ENCODE measurements at regions not wholly inside any gene's neighbourhood (a gene's known extent, or its start where the extent isn't known, plus 50 kb on each side); places are given as distances from the start of the nearest gene placed in this dataset.

GRCh38 chr1:184315254-184315653 is 71.6 kb upstream of the C1orf21 start:
- Histone ChIP-seq H2BK120ac (replicated peaks; ENCODE audit: low read depth, low read length) (no peak overlapping the region), H3K14ac (ENCODE audit: insufficient read length) (peak overlapping the region; percentile 63), H3K27ac (ENCODE audit: low read depth, low read length) (no peak overlapping the region), H3K4me3 (ENCODE audit: extremely low read depth in 1 of 4, insufficient read depth in 2 of 4, low read depth in 3 of 4, low read length in 4 of 4) (no peak overlapping the region), H3K9ac (replicated peaks in 1 of 4; ENCODE audit: extremely low read depth in 1 of 4, low read depth in 3 of 4, low read length in 3 of 4) (no peak overlapping the region), H2BK20ac (ENCODE audit: low read length) (no peak overlapping the region), H3K27me3 (replicated peaks in 1 of 4; ENCODE audit: control insufficient read depth in 3 of 4, extremely low read depth in 1 of 4, insufficient read depth in 3 of 4, low read length in 3 of 4) (no peaks in the 10 kb centered on the region), H3K36me3 (ENCODE audit: control insufficient read depth in 2 of 4, insufficient read depth in 4 of 4, low read length in 3 of 4) (no peaks in the 10 kb centered on the region), H4K8ac (ENCODE audit: extremely low read depth, insufficient read depth, low read length) (no peak overlapping the region), H4K5ac (ENCODE audit: insufficient read length, low read depth, low read length) (no peak overlapping the region), H3K4me2 (ENCODE audit: insufficient read depth in 1 of 2, low read depth in 2 of 2, low read length in 2 of 2) (no peak overlapping the region), H3K4ac (replicated peaks; ENCODE audit: insufficient read length, low read depth, low read length) (no peak overlapping the region), H2AFZ (ENCODE audit: low read length) (no peak overlapping the region), H3K79me1 (ENCODE audit: low read depth, low read length) (no peaks in the 10 kb centered on the region), H4K91ac (replicated peaks; ENCODE audit: insufficient read length, low read length) (no peak overlapping the region), H3K79me2 (ENCODE audit: control insufficient read depth in 1 of 2, insufficient read depth in 2 of 2, low read length in 2 of 2) (no peaks in the 10 kb centered on the region), H2BK15ac (ENCODE audit: low read length) (no peak overlapping the region), H3K56ac (replicated peaks; ENCODE audit: insufficient read length, low read depth, low read length) (no peak overlapping the region), H2BK12ac (ENCODE audit: low read depth, low read length) (no peak overlapping the region), H2BK5ac (ENCODE audit: low read depth, low read length) (no peak overlapping the region), H2AK5ac (ENCODE audit: low read depth, low read length) (no peak overlapping the region), H3K23ac (ENCODE audit: insufficient read length) (no peak overlapping the region), H3K4me1 (replicated peaks in 1 of 4; ENCODE audit: control insufficient read depth in 3 of 4, insufficient read depth in 4 of 4, low read length in 3 of 4) (no peaks in the 10 kb centered on the region), H3K18ac (ENCODE audit: extremely low read depth, low read length) (no peak overlapping the region), H3K9me3 (ENCODE audit: insufficient read depth in 2 of 2, low read depth in 1 of 2, low read length in 1 of 2) (no peaks in the 10 kb centered on the region), H3K23me2 (ENCODE audit: low read depth, low read length) (no peaks in the 10 kb centered on the region), H4K20me1 (replicated peaks in 1 of 2; ENCODE audit: control insufficient read depth in 1 of 2, insufficient read depth in 2 of 2, low read length in 2 of 2) (no peaks in the 10 kb centered on the region)
- FAIRE-seq (peak; percentile 39), DNase-seq (ENCODE audit: low read depth in 1 of 2, low spot score in 2 of 2) (no peak)
- ChIA-PET CTCF (ENCODE audit: partially characterized antibody) (no interaction called here), POLR2A (ENCODE audit: partially characterized antibody) (no interaction called here)
- 83% methylated on average over 2 of the region's 2 CpGs; no CpG with 5 or more reads in 1 of the 2 experiments for WGBS, 2 experiments (ENCODE audit: extremely low coverage in 1 of 2, insufficient coverage in 1 of 2, insufficient read length in 1 of 2, insufficient replicate concordance in 2 of 2, low coverage in 1 of 2, low lambda C conversion rate in 2 of 2, missing lambda C conversion rate in 1 of 2)
- TF ChIP-seq GTF2F1 (IDR thresholded peaks at IDR 0.05; ENCODE audit: borderline replicate concordance, low read depth, low read length): no peak
- TF ChIP-seq KDM5A (IDR thresholded peaks at IDR 0.05; ENCODE audit: low read length): no peak
- TF ChIP-seq SUZ12 (IDR thresholded peaks at IDR 0.05; ENCODE audit: low read length): no peak
- no peak for TF ChIP-seq JUN (IDR thresholded peaks at IDR 0.05; ENCODE audit: low read depth, low read length)
- TF ChIP-seq YY1 (IDR thresholded peaks at IDR 0.05; ENCODE audit: low read depth, low read length): no peak
